Calu3 (cell line): ENCODE measurements at regions not wholly inside any gene's neighbourhood (a gene's known extent, or its start where the extent isn't known, plus 50 kb on each side); places are given as distances from the start of the nearest gene placed in this dataset.

Experiments used
- BruUV-seq: library from RNA; stranded (reverse); fragments of 400-500 nt; replicated peaks from 2 replicates; lab custom pipeline; 2021; lab: Mats Ljungman, UMichigan
- CTCF ChIA-PET: fragments of 300-600 bp; sonication (Branson Sonifier 250); formaldehyde crosslinking; loops from one replicate; lab custom pipeline; 2022; ENCODE audit warnings: antibody characterized with exemption; lab: Charles Lee
- DNase-seq: peaks from one replicate; pipeline ENCODE4 v3.0.0; 2022
- H3K27ac Mint-ChIP-seq: one replicate; pipeline ENCODE4 v1.8.0; 2022; ENCODE audit warnings: mixed read lengths; ENCODE audit not compliant: unreplicated experiment
- H3K27me3 Mint-ChIP-seq: one replicate; pipeline ENCODE4 v1.8.0; 2022; ENCODE audit warnings: mixed read lengths; ENCODE audit not compliant: unreplicated experiment
- H3K36me3 Mint-ChIP-seq: one replicate; pipeline ENCODE4 v1.8.0; 2022; ENCODE audit warnings: mild to moderate bottlenecking, moderate library complexity, mixed read lengths; ENCODE audit not compliant: insufficient read depth, unreplicated experiment
- H3K4me1 Mint-ChIP-seq: one replicate; pipeline ENCODE4 v1.8.0; 2022; ENCODE audit warnings: mild to moderate bottlenecking, low read depth, mixed read lengths; ENCODE audit not compliant: unreplicated experiment
- H3K4me3 Mint-ChIP-seq: one replicate; pipeline ENCODE4 v1.8.0; 2022; ENCODE audit warnings: mild to moderate bottlenecking, low read depth, moderate library complexity, mixed read lengths; ENCODE audit not compliant: unreplicated experiment
- H3K9me3 Mint-ChIP-seq: one replicate; pipeline ENCODE4 v1.8.0; 2022; ENCODE audit warnings: low read depth, mixed read lengths; ENCODE audit not compliant: unreplicated experiment
- intact Hi-C: fragments of 100-400 bp; cut with micrococcal nuclease; formaldehyde crosslinking; loops from one replicate; pipeline ENCODE4 v1.10.0; 2022; ENCODE audit not compliant: unreplicated experiment
- TF ChIP-seq, protein P1 (sequence below): fragments of 200-600 bp; IDR thresholded peaks from one replicate; pipeline ENCODE4 v1.8.0; 2022; ENCODE audit warnings: antibody characterized with exemption; ENCODE audit not compliant: unreplicated experiment

DNA sequence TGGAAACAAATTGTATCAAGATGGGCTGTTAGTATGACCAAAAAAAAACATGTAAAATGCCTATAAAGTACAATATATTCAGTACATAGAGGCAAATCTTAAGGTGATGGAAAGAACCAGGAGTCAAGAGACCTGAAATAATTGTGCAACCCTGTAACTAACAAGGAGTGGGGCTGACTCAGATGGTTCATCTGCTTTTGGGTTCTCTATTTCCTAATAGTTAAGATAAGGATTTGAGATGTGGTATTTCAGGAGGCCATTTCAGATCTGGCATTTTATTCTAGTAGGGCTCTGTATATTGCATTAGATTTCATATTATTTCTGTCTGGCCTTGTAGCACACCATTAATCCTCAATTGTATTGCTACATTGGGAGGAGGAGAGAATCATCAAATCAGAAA, 268.4 kb downstream of the HS3ST1 start:
- CTCF ChIA-PET = no interaction called here
- Mint-ChIP-seq H3K27me3 (peaks cover 28% of the 10 kb centered on the region), H3K36me3 (no peaks in the 10 kb centered on the region), H3K4me3 (no peak overlapping the region), H3K9me3 (peaks cover 4% of the 10 kb centered on the region), H3K27ac (no peak overlapping the region), H3K4me1 (no peaks in the 10 kb centered on the region)
- TF ChIP-seq, protein P1, sequence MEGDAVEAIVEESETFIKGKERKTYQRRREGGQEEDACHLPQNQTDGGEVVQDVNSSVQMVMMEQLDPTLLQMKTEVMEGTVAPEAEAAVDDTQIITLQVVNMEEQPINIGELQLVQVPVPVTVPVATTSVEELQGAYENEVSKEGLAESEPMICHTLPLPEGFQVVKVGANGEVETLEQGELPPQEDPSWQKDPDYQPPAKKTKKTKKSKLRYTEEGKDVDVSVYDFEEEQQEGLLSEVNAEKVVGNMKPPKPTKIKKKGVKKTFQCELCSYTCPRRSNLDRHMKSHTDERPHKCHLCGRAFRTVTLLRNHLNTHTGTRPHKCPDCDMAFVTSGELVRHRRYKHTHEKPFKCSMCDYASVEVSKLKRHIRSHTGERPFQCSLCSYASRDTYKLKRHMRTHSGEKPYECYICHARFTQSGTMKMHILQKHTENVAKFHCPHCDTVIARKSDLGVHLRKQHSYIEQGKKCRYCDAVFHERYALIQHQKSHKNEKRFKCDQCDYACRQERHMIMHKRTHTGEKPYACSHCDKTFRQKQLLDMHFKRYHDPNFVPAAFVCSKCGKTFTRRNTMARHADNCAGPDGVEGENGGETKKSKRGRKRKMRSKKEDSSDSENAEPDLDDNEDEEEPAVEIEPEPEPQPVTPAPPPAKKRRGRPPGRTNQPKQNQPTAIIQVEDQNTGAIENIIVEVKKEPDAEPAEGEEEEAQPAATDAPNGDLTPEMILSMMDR = no peak
- DNase-seq = no peak
- intact Hi-C loops = no loop called here
- BruUV-seq = no TSS peak

DNA sequence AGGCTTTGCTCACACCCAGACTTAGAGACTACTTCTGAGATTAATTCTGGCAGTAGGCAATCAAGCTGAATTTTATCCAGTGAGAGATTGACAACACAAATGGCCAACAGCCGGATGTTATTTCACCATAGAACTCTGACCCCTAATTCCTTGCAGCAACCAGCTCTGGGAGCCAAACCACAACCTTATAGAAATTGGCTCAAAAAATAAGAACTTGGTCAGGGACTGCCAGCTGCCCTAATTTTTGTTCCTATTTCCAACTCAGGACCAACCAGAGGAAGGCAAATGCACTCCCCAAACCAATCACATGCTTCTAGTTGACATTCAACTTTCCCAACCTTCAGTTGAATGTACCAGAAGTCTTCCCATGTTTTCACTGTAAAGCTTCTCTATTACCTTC, 269.7 kb downstream of the HS3ST1 start:
- H3K9me3 Mint-ChIP-seq = peaks cover 4% of the 10 kb centered on the region
- no TSS peak for BruUV-seq
- no peak overlapping the region for H3K27ac Mint-ChIP-seq
- CTCF ChIA-PET = no interaction called here
- intact Hi-C loops = no loop called here
- no peaks in the 10 kb centered on the region for H3K4me1 Mint-ChIP-seq
- H3K36me3 Mint-ChIP-seq = no peaks in the 10 kb centered on the region
- no peak for DNase-seq
- TF ChIP-seq, protein P1 = no peak
- H3K27me3 Mint-ChIP-seq = peaks cover 30% of the 10 kb centered on the region
- no peak overlapping the region for H3K4me3 Mint-ChIP-seq

DNA sequence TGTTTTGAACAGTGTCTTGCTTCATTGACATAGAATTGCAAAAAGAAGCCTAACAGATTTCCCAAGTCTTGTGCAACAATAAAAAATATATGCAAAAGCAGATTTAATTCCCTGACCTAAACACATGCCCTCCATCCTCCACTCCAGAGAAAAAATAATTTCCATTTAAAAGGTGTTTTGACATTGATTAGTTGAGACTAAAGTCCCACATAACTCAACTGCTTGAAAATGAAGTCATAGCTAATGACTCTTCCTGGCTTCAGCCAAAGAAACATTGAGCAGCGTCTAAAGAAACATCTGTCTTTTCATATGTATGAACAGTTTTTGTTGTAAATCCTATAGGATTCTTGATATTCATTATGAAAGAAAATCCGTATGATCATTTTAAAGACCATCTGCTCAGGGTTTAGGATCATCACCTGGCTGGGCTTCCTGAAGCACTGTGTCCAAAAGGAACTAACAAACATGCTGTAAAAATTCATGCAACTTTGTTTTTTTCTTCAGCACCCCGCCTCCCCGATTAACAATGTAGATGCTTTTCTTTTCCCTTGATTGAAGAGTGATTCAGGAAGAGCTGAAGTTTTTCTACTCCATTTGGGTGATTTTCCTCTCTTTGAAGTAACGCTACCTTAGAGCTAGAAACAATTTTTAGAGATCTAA, 273.4 kb downstream of the HS3ST1 start:
- no peaks in the 10 kb centered on the region for H3K9me3 Mint-ChIP-seq
- no TSS peak for BruUV-seq
- no peak overlapping the region for H3K4me3 Mint-ChIP-seq
- TF ChIP-seq, protein P1 = no peak
- no peak overlapping the region for H3K27ac Mint-ChIP-seq
- H3K27me3 Mint-ChIP-seq = peaks cover 26% of the 10 kb centered on the region
- intact Hi-C loops = no loop called here
- CTCF ChIA-PET = no interaction called here
- H3K36me3 Mint-ChIP-seq = no peaks in the 10 kb centered on the region
- H3K4me1 Mint-ChIP-seq = no peaks in the 10 kb centered on the region
- DNase-seq = no peak

DNA sequence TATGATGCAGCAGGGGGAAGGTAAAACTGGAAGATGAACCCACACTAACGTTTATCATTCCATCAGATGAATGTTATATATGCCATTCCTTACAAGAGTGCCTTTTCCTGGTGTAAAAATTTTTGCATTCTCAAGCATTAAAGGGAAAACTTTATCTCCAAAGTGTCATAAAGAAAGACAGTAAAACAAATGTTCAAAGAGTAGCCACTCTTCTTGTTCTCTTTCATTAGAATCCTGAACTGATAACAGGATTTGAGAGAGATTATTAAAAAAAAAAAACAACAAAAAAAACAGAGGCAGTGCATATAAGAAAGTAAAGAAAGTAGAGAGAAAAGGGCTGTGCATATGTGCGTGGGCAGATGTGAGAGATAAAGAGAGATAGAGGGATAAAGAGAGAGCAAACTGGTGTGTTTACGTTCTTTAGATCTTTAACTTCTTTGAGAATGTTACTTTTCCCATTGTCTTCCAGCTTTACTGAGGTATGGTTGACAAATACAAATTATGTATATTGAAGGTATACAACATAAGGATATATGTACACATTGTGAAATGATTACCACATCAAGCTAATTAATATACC, 275.4 kb downstream of the HS3ST1 start:
- Mint-ChIP-seq H3K27ac (no peak overlapping the region), H3K27me3 (peaks cover 29% of the 10 kb centered on the region), H3K4me1 (no peaks in the 10 kb centered on the region), H3K4me3 (no peak overlapping the region), H3K36me3 (no peaks in the 10 kb centered on the region), H3K9me3 (no peaks in the 10 kb centered on the region)
- no TSS peak for BruUV-seq
- no peak for DNase-seq
- intact Hi-C loops = no loop called here
- TF ChIP-seq, protein P1 = no peak
- CTCF ChIA-PET = no interaction called here
